Body of pancreas (tissue), 4 donors: ENCODE measurements at regions not wholly inside any gene's neighbourhood (a gene's known extent, or its start where the extent isn't known, plus 50 kb on each side); places are given as distances from the start of the nearest gene placed in this dataset.

Experiments
- POLR2A ChIP-seq, 3 donors: fragments of 450-650 bp; IDR thresholded peaks; one replicate each; pipeline ENCODE4 v1.6.1; 2016; ENCODE audit warnings: antibody characterized with exemption in 3 of 3, mild to moderate bottlenecking in 2 of 3
- TF ChIP-seq, protein P1 (sequence below), 7 experiments: fragments of 450-650 bp in 4 of 7; fragments of 200-600 bp in 3 of 7; sonication (generic) in 3 of 7; IDR thresholded peaks; one replicate each; pipeline ENCODE4 v1.5.1; 2016 to 2019; ENCODE audit warnings: antibody characterized with exemption in 7 of 7

DNA sequence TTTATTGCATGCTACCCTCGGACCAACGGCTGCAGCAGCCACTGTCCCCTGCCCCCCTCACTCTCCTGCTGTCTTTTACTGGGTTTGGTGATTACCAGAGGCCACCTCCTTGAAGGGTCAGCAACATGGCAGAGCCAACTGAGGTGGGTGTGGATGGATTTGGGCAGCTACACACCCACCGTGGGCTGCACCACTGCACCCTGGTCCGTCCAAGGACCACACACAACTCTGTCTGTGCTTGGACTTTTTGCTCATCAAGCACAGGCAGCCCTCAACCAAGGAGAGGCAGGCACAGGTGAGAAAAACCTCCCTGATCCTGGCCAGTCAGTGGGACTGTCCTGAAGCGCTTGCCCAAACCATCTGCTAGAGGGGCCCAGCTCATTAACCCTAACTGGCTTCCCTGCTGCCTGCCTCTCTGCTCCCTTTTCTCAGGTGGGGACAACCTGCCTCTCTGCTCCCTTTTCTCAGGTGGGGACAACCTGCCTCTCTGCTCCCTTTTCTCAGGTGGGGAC, 239.5 kb upstream of the PITRM1 start:
- TF ChIP-seq, protein P1, sequence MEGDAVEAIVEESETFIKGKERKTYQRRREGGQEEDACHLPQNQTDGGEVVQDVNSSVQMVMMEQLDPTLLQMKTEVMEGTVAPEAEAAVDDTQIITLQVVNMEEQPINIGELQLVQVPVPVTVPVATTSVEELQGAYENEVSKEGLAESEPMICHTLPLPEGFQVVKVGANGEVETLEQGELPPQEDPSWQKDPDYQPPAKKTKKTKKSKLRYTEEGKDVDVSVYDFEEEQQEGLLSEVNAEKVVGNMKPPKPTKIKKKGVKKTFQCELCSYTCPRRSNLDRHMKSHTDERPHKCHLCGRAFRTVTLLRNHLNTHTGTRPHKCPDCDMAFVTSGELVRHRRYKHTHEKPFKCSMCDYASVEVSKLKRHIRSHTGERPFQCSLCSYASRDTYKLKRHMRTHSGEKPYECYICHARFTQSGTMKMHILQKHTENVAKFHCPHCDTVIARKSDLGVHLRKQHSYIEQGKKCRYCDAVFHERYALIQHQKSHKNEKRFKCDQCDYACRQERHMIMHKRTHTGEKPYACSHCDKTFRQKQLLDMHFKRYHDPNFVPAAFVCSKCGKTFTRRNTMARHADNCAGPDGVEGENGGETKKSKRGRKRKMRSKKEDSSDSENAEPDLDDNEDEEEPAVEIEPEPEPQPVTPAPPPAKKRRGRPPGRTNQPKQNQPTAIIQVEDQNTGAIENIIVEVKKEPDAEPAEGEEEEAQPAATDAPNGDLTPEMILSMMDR (IDR thresholded peaks at IDR 0.05), result no peak
- no peak for TF ChIP-seq POLR2A (IDR thresholded peaks at IDR 0.05)
